ENCODE measurements at regions not wholly inside any gene's neighbourhood (a gene's known extent, or its start where the extent isn't known, plus 50 kb on each side); places are given as distances from the start of the nearest gene placed in this dataset.

DNA sequence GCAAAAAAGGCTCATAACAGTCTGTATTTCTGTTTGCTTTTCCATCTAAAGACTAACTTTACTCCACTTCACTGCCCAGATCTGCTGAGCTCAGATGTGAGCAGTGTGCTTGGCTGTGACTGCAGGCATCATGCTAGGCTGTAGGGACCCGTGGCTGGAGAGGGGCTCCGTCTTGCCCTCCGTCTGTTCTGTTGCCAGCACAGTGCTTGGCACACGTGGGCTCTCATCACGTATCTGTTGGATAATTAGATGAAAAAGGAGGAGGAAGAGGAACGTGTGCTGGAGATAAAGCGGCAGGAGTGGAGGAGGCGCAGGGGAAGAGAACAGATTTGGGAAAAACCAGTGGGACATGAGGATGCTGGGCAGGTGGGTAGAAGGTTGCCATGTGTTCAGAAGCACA, 57.6 kb upstream of the IER3 start:
- TF ChIP-seq, protein P1, sequence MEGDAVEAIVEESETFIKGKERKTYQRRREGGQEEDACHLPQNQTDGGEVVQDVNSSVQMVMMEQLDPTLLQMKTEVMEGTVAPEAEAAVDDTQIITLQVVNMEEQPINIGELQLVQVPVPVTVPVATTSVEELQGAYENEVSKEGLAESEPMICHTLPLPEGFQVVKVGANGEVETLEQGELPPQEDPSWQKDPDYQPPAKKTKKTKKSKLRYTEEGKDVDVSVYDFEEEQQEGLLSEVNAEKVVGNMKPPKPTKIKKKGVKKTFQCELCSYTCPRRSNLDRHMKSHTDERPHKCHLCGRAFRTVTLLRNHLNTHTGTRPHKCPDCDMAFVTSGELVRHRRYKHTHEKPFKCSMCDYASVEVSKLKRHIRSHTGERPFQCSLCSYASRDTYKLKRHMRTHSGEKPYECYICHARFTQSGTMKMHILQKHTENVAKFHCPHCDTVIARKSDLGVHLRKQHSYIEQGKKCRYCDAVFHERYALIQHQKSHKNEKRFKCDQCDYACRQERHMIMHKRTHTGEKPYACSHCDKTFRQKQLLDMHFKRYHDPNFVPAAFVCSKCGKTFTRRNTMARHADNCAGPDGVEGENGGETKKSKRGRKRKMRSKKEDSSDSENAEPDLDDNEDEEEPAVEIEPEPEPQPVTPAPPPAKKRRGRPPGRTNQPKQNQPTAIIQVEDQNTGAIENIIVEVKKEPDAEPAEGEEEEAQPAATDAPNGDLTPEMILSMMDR (IDR thresholded peaks at IDR 0.05; ENCODE audit: borderline replicate concordance, extremely low read depth, low read length, poor library complexity, severe bottlenecking): no peak
- TF ChIP-seq EZH2 (IDR thresholded peaks at IDR 0.05; ENCODE audit: borderline replicate concordance, low read depth, low read length, severe bottlenecking): no peak

Data from DND-41 (cell line).